Activated CD4-positive, alpha-beta T cell treated with anti-CD3 and anti-CD28 coated beads for 36 hours (primary cell): ENCODE measurements at regions not wholly inside any gene's neighbourhood (a gene's known extent, or its start where the extent isn't known, plus 50 kb on each side); places are given as distances from the start of the nearest gene placed in this dataset.

Experiments used
- ATAC-seq: fragments of 200-7000 bp; cut with Tn5 transposase; one replicate; pipeline ENCODE4 v1.10.0; 2021; ENCODE audit warnings: mild to moderate bottlenecking, moderate library complexity
- CTCF ChIA-PET: fragments of 350-600 bp; sonication (Branson Sonifier 250); formaldehyde crosslinking; loops from one replicate; lab custom pipeline; 2021; ENCODE audit warnings: antibody characterized with exemption; lab: Charles Lee
- POLR2A ChIA-PET: fragments of 350-600 bp; sonication (Branson Sonifier 250); formaldehyde crosslinking; loops from one replicate; lab custom pipeline; 2021; ENCODE audit warnings: antibody characterized with exemption, inconsistent platforms; lab: Charles Lee
- DNase-seq: peaks from one replicate; pipeline ENCODE4 v3.0.0-alpha.2; 2020
- H3K27ac Mint-ChIP-seq: one replicate; pipeline ENCODE4 v1.8.0; 2021; ENCODE audit warnings: mixed read lengths
- H3K27me3 Mint-ChIP-seq: one replicate; pipeline ENCODE4 v1.8.0; 2021; ENCODE audit warnings: mixed read lengths
- H3K36me3 Mint-ChIP-seq: one replicate; pipeline ENCODE4 v1.8.0; 2021; ENCODE audit warnings: low read depth, mixed read lengths
- H3K4me1 Mint-ChIP-seq: one replicate; pipeline ENCODE4 v1.8.0; 2021; ENCODE audit warnings: mixed read lengths
- H3K4me3 Mint-ChIP-seq: one replicate; pipeline ENCODE4 v1.8.0; 2021; ENCODE audit warnings: mild to moderate bottlenecking, moderate library complexity, mixed read lengths
- H3K9me3 Mint-ChIP-seq: one replicate; pipeline ENCODE4 v1.8.0; 2021; ENCODE audit warnings: low read depth, mixed read lengths
- intact Hi-C, 2 experiments: fragments of 100-400 bp; cut with DNase I in 1 of 2; cut with micrococcal nuclease in 1 of 2; formaldehyde crosslinking; loops; one replicate each; pipeline versions ENCODE4 v1.14.2 to v1.15.1; 2022 to 2024; cut with DNase I, micrococcal nuclease

- intact Hi-C loops: no loop called here
- no peak overlapping the region for H3K4me3 Mint-ChIP-seq
- DNase-seq (no peak), ATAC-seq (no peak)
- ChIA-PET CTCF (no interaction called here), POLR2A (no interaction called here)
- H3K36me3 Mint-ChIP-seq: no peaks in the 10 kb centered on the region
- H3K9me3 Mint-ChIP-seq: peaks cover 2% of the 10 kb centered on the region
- H3K4me1 Mint-ChIP-seq: no peaks in the 10 kb centered on the region
- no peak overlapping the region for H3K27ac Mint-ChIP-seq
- no peaks in the 10 kb centered on the region for H3K27me3 Mint-ChIP-seq
Observed at GRCh38 chr11:98566978-98567377, 453.8 kb upstream of the CNTN5 start.

DNA sequence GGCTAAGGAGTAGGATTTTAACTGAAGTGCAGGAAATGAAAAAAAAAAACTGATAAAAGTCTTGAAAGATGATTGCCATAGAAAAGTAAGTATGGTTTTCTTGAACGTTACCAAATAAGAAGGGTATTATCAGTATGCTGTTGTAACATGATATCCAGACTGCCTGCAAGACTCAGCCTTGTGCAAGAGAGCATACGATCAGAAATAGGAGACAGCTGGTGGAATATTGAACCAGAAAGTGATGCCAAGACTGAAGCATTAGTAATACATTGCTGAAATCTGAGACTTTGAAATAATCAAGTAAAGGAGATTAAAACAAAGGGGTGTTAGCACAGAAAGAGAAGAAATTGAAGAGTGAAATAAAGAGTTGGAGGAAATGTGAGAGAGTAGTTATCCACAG is 452.7 kb upstream of the CNTN5 start:
- CTCF ChIA-PET: no interaction called here

DNA sequence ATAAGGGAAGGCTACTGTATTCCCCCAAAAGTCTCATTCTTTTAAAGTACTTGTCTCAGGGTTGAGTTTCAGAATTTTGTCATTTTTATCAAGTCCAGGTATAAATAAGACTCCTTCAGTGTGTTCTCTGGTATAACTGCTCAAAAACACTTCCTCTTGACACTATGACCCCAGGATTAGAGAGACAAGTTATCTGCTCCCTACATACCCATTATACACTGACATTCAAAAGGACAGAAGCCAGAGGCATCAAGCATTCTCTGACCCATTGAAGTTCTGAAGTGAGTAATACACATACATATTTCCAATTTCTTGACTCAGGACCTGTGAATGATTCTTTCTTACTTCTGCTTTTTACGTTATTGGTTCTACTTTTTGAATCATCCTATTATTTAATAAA is 447.8 kb upstream of the CNTN5 start:
- POLR2A ChIA-PET: no interaction called here
- Mint-ChIP-seq H3K36me3 (no peaks in the 10 kb centered on the region), H3K27ac (no peak overlapping the region), H3K4me1 (no peaks in the 10 kb centered on the region), H3K27me3 (no peaks in the 10 kb centered on the region), H3K9me3 (peaks cover 2% of the 10 kb centered on the region), H3K4me3 (no peak overlapping the region)
- CTCF ChIA-PET: no interaction called here
- intact Hi-C loops: no loop called here
- DNase-seq (no peak), ATAC-seq (no peak)

More for the DNA sequence above, 452.7 kb upstream of the CNTN5 start:
- Mint-ChIP-seq H3K27ac (no peak overlapping the region), H3K36me3 (no peaks in the 10 kb centered on the region), H3K4me3 (no peak overlapping the region), H3K9me3 (peaks cover 2% of the 10 kb centered on the region), H3K4me1 (no peaks in the 10 kb centered on the region), H3K27me3 (no peaks in the 10 kb centered on the region)
- no peak for DNase-seq
- ATAC-seq: no peak
- POLR2A ChIA-PET: no interaction called here
- intact Hi-C loops: no loop called here

DNA sequence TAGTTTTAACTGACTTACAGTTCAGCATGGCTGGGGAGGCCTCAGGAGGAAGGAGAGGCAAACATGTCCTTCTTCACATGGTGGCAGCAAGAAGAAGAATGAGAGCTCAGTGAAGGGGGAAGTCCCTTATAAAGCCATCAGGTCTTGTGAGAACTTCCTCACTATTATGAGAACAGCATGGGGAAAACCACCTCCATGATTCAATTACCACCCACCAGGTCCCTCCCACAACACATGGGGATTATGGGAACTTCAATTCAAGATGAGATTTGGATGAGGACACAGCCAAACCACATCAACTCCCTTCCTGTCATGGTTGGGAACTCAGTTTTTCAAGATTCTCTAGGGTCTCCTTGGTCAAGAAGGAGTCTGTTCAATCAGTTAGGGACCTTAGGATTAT is 432.9 kb upstream of the CNTN5 start:
- intact Hi-C loops: no loop called here
- Mint-ChIP-seq H3K4me3 (no peak overlapping the region), H3K27ac (no peak overlapping the region), H3K36me3 (no peaks in the 10 kb centered on the region), H3K9me3 (no peaks in the 10 kb centered on the region), H3K4me1 (no peaks in the 10 kb centered on the region), H3K27me3 (no peaks in the 10 kb centered on the region)
- no peak for DNase-seq
- ChIA-PET POLR2A (no interaction called here), CTCF (no interaction called here)
- ATAC-seq: no peak

DNA sequence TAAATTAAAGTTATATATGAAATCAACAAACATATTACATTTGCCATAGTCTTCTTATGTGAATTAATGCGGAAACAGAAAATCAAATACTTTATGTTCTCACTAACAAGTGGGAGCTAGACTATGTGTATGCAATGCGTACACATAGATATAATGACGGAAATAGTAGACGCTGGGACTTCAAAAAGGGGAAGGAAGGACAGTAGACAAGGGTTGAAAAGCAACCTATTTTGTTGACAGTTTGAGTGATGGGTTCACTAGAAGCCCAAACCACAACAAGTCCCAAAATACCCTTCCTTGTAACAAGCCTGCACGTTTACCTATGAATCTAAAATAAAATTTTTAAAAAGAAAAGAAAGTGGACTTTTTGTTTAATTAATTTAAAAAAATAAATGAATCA is 430.8 kb upstream of the CNTN5 start:
- Mint-ChIP-seq H3K27me3 (no peaks in the 10 kb centered on the region), H3K4me3 (no peak overlapping the region), H3K27ac (no peak overlapping the region), H3K4me1 (no peaks in the 10 kb centered on the region), H3K36me3 (no peaks in the 10 kb centered on the region), H3K9me3 (peaks cover 6% of the 10 kb centered on the region)
- ChIA-PET CTCF (no interaction called here), POLR2A (no interaction called here)
- intact Hi-C loops: no loop called here
- DNase-seq (no peak), ATAC-seq (no peak)

GRCh38 chr11:98600103-98600502 is 420.6 kb upstream of the CNTN5 start:
- ChIA-PET CTCF (interaction anchor here (0.9 kb wide), 1 partner anchor 11 kb away, joined by 3 read pairs; no protein-coding TSS in a partner anchor), POLR2A (no interaction called here)
- no peak for ATAC-seq
- Mint-ChIP-seq H3K4me3 (no peak overlapping the region), H3K4me1 (no peaks in the 10 kb centered on the region), H3K27ac (no peak overlapping the region), H3K9me3 (peaks cover 10% of the 10 kb centered on the region), H3K36me3 (no peaks in the 10 kb centered on the region), H3K27me3 (no peaks in the 10 kb centered on the region)
- DNase-seq: no peak
- intact Hi-C loops: no loop called here

DNA sequence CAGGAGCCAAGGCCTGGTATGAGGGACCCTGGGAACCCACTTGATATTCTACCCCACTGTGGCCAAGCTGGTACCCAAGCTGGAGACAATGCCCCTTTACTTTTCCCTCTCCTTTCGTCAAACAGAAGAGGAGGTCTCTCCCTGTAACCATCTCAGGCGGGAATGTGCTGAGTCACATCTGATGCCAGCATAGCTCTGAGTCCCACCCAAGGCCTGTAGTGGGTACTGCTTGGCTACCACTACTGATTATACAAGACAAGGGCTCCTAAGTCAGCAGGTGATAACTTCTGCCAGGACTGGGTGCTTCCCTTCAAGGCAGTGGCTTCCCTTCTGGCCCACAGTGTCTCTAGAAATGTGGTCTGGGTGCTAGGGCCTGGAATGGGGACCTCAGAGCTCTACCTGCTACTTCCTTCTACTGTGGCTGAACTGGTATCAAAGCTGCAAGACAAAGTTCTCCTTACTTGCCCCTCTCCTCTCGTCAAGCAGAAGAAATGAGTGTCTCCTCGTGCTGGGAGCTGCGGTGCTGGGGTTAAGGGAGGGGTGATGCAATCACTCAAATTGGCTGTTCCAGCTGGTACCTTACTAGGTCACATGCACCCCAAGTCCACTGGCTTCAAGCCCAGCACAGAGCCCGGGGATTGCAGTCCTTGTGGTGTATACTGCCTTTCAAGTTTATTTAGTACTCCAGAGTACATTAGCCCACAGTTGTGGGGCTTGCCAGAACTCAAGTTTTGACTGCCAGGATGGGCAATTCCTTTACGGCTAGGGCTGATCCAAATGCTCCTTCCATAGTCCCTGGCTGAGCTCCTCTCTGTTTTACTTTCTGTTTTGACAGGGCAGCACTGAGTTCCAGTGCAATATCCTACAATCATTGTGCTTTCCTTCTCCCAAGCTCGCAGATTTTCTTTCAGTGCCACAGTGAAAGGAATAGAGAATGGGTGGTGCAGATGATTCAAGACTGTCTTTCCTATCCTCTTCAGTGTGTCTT is 419.7 kb upstream of the CNTN5 start:
- Mint-ChIP-seq H3K4me1 (no peaks in the 10 kb centered on the region), H3K36me3 (no peaks in the 10 kb centered on the region), H3K4me3 (no peak overlapping the region)

GRCh38 chr11:98616098-98616655 is 404.6 kb upstream of the CNTN5 start:
- intact Hi-C loops: no loop called here
- no peak overlapping the region for H3K27ac Mint-ChIP-seq
- no peak for ATAC-seq
- H3K36me3 Mint-ChIP-seq: no peaks in the 10 kb centered on the region
- no peaks in the 10 kb centered on the region for H3K4me1 Mint-ChIP-seq
- ChIA-PET CTCF (no interaction called here), POLR2A (no interaction called here)
- peaks cover 19% of the 10 kb centered on the region for H3K9me3 Mint-ChIP-seq
- no peak for DNase-seq
- H3K4me3 Mint-ChIP-seq: no peak overlapping the region
- no peaks in the 10 kb centered on the region for H3K27me3 Mint-ChIP-seq

More for the DNA sequence above, 419.7 kb upstream of the CNTN5 start:
- intact Hi-C loops: no loop called here
- ChIA-PET CTCF (interaction anchor here (0.9 kb wide), 1 partner anchor 12 kb away, joined by 3 read pairs; no protein-coding TSS in a partner anchor), POLR2A (no interaction called here)
- DNase-seq: no peak
- Mint-ChIP-seq H3K27ac (no peak overlapping the region), H3K9me3 (peaks cover 11% of the 10 kb centered on the region), H3K27me3 (no peaks in the 10 kb centered on the region)
- no peak for ATAC-seq

DNA sequence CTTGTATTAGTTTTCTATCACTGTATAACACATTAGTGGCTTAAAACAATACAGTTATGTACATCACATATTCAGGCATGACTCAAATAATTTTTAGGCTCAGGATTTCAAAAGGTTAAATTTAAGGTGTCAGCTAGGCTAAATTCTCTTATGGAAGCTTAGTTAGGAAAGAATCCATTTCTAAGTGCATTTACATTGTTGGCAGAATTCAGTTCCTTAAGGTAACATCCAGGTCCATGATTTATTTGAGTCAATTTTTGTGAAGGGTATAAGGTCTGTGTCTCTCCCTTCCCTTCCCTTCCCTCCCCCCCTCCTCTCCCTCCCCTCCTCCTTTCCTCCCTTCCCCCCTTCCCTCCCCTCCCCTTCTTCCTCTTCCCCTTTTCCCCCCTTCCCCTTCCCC is 399.0 kb upstream of the CNTN5 start:
- no peak overlapping the region for H3K27ac Mint-ChIP-seq
- H3K36me3 Mint-ChIP-seq: no peaks in the 10 kb centered on the region
- ATAC-seq: no peak
- H3K9me3 Mint-ChIP-seq: peaks cover 24% of the 10 kb centered on the region
- H3K4me1 Mint-ChIP-seq: no peaks in the 10 kb centered on the region
- ChIA-PET CTCF (no interaction called here), POLR2A (no interaction called here)
- no peaks in the 10 kb centered on the region for H3K27me3 Mint-ChIP-seq
- intact Hi-C loops: no loop called here
- no peak overlapping the region for H3K4me3 Mint-ChIP-seq
- no peak for DNase-seq

- H3K36me3 Mint-ChIP-seq: no peaks in the 10 kb centered on the region
- no peaks in the 10 kb centered on the region for H3K27me3 Mint-ChIP-seq
- POLR2A ChIA-PET: no interaction called here
- H3K4me3 Mint-ChIP-seq: no peak overlapping the region
- DNase-seq (no peak), ATAC-seq (no peak)
- CTCF ChIA-PET: interaction anchor here (1.0 kb wide), 1 partner anchor 18 kb away, joined by 3 read pairs; no protein-coding TSS in a partner anchor
- H3K9me3 Mint-ChIP-seq: peaks cover 8% of the 10 kb centered on the region
- H3K4me1 Mint-ChIP-seq: no peaks in the 10 kb centered on the region
- no peak overlapping the region for H3K27ac Mint-ChIP-seq
- intact Hi-C loops: no loop called here
Observed at GRCh38 chr11:98625526-98625925, 395.2 kb upstream of the CNTN5 start.

GRCh38 chr11:98630736-98631135 is 390.0 kb upstream of the CNTN5 start:
- intact Hi-C loops: no loop called here
- POLR2A ChIA-PET: no interaction called here
- CTCF ChIA-PET: interaction anchor here (0.6 kb wide), 1 partner anchor 290 kb away, joined by 3 read pairs; no protein-coding TSS in a partner anchor
- Mint-ChIP-seq H3K36me3 (no peaks in the 10 kb centered on the region), H3K27ac (no peak overlapping the region), H3K9me3 (peaks cover 2% of the 10 kb centered on the region), H3K4me3 (no peak overlapping the region), H3K4me1 (no peaks in the 10 kb centered on the region), H3K27me3 (no peaks in the 10 kb centered on the region)
- DNase-seq: no peak
- no peak for ATAC-seq

GRCh38 chr11:98657711-98658110 is 363.0 kb upstream of the CNTN5 start:
- H3K4me3 Mint-ChIP-seq: no peak overlapping the region
- H3K27ac Mint-ChIP-seq: no peak overlapping the region
- no peaks in the 10 kb centered on the region for H3K27me3 Mint-ChIP-seq
- no peak for ATAC-seq
- CTCF ChIA-PET: no interaction called here
- no peaks in the 10 kb centered on the region for H3K4me1 Mint-ChIP-seq
- no peak for DNase-seq
- H3K9me3 Mint-ChIP-seq: peaks cover 9% of the 10 kb centered on the region
- POLR2A ChIA-PET: no interaction called here
- no peaks in the 10 kb centered on the region for H3K36me3 Mint-ChIP-seq
- intact Hi-C loops: no loop called here
